ENCODE measurements at regions not wholly inside any gene's neighbourhood (a gene's known extent, or its start where the extent isn't known, plus 50 kb on each side); places are given as distances from the start of the nearest gene placed in this dataset.

GRCh38 chr20:58002901-58003300, 225.6 kb downstream of the ANKRD60 start:
- Histone ChIP-seq H3K36me3 (ENCODE audit: insufficient read depth, low read length) (no peaks in the 10 kb centered on the region), H3K27me3 (ENCODE audit: insufficient read depth, low read length) (no peaks in the 10 kb centered on the region), H3K4me1 (ENCODE audit: insufficient read depth, low read length, severe bottlenecking) (no peaks in the 10 kb centered on the region), H2AFZ (ENCODE audit: low read length) (no peak overlapping the region), H3K4me3 (ENCODE audit: low read depth, low read length, poor library complexity, severe bottlenecking) (no peak overlapping the region), H3K9me2 (ENCODE audit: low read depth, low read length) (no peaks in the 10 kb centered on the region), H3K9me3 (ENCODE audit: low read length) (no peaks in the 10 kb centered on the region), H3K27ac (ENCODE audit: low read depth, low read length, poor library complexity, severe bottlenecking) (no peak overlapping the region), H3K9ac (ENCODE audit: low read length) (no peak overlapping the region), H3K4me2 (ENCODE audit: low read length) (no peak overlapping the region), H4K20me1 (ENCODE audit: insufficient read depth, low read length) (no peaks in the 10 kb centered on the region), H3F3A (ENCODE audit: insufficient read depth, low read length) (no peaks in the 10 kb centered on the region), H3K79me2 (ENCODE audit: insufficient read depth, low read length) (no peaks in the 10 kb centered on the region)
- TF ChIP-seq CTCF (IDR thresholded peaks at IDR 0.05; ENCODE audit: low read length) (no peak), EZH2 (IDR thresholded peaks at IDR 0.05; ENCODE audit: borderline replicate concordance, low read length) (no peak)

- no peak overlapping the region for H3K27ac ChIP-seq (ENCODE audit: low read depth, low read length, poor library complexity, severe bottlenecking)
Observed at GRCh38 chr20:58001946-58002345, 226.5 kb downstream of the ANKRD60 start.

GRCh38 chr20:58001381-58001780, 227.1 kb downstream of the ANKRD60 start:
- no peaks in the 10 kb centered on the region for H3K9me3 ChIP-seq (ENCODE audit: low read length)
- H3K27ac ChIP-seq (ENCODE audit: low read depth, low read length, poor library complexity, severe bottlenecking) = no peak overlapping the region
- H3K27me3 ChIP-seq (ENCODE audit: insufficient read depth, low read length) = no peaks in the 10 kb centered on the region; the same call in 1 of the 2 replicates
- H3K4me3 ChIP-seq (ENCODE audit: low read depth, low read length, poor library complexity, severe bottlenecking) = no peak overlapping the region
- TF ChIP-seq EZH2 (IDR thresholded peaks at IDR 0.05; ENCODE audit: borderline replicate concordance, low read length) (no peak), CTCF (IDR thresholded peaks at IDR 0.05; ENCODE audit: low read length) (no peak)
- no peaks in the 10 kb centered on the region for H3K36me3 ChIP-seq (ENCODE audit: insufficient read depth, low read length)
- no peaks in the 10 kb centered on the region for H3F3A ChIP-seq (ENCODE audit: insufficient read depth, low read length)
- H2AFZ ChIP-seq (ENCODE audit: low read length) = no peak overlapping the region
- no peaks in the 10 kb centered on the region for H4K20me1 ChIP-seq (ENCODE audit: insufficient read depth, low read length)
- H3K9me2 ChIP-seq (ENCODE audit: low read depth, low read length) = no peaks in the 10 kb centered on the region
- H3K79me2 ChIP-seq (ENCODE audit: insufficient read depth, low read length) = no peaks in the 10 kb centered on the region
- no peaks in the 10 kb centered on the region for H3K4me1 ChIP-seq (ENCODE audit: insufficient read depth, low read length, severe bottlenecking)
- no peak overlapping the region for H3K9ac ChIP-seq (ENCODE audit: low read length)
- H3K4me2 ChIP-seq (ENCODE audit: low read length) = no peak overlapping the region

More at GRCh38 chr20:58001946-58002345, 226.5 kb downstream of the ANKRD60 start:
- H3K4me3 ChIP-seq (ENCODE audit: low read depth, low read length, poor library complexity, severe bottlenecking) = no peak overlapping the region
- no peaks in the 10 kb centered on the region for H3K9me2 ChIP-seq (ENCODE audit: low read depth, low read length)
- H3K79me2 ChIP-seq (ENCODE audit: insufficient read depth, low read length) = no peaks in the 10 kb centered on the region
- no peaks in the 10 kb centered on the region for H3F3A ChIP-seq (ENCODE audit: insufficient read depth, low read length)
- H3K9ac ChIP-seq (ENCODE audit: low read length) = no peak overlapping the region
- H3K4me2 ChIP-seq (ENCODE audit: low read length) = no peak overlapping the region
- H3K36me3 ChIP-seq (ENCODE audit: insufficient read depth, low read length) = no peaks in the 10 kb centered on the region
- H3K27me3 ChIP-seq (ENCODE audit: insufficient read depth, low read length) = no peaks in the 10 kb centered on the region; the same call in 1 of the 2 replicates
- H4K20me1 ChIP-seq (ENCODE audit: insufficient read depth, low read length) = no peaks in the 10 kb centered on the region
- no peak for TF ChIP-seq CTCF (IDR thresholded peaks at IDR 0.05; ENCODE audit: low read length)
- TF ChIP-seq EZH2 (IDR thresholded peaks at IDR 0.05; ENCODE audit: borderline replicate concordance, low read length) = no peak
- H3K9me3 ChIP-seq (ENCODE audit: low read length) = no peaks in the 10 kb centered on the region
- H2AFZ ChIP-seq (ENCODE audit: low read length) = no peak overlapping the region
- no peaks in the 10 kb centered on the region for H3K4me1 ChIP-seq (ENCODE audit: insufficient read depth, low read length, severe bottlenecking)

Measured in OCI-LY1 (cell line).